ENCODE measurements at regions not wholly inside any gene's neighbourhood (a gene's known extent, or its start where the extent isn't known, plus 50 kb on each side); places are given as distances from the start of the nearest gene placed in this dataset.
"Not testable (repeated sequence)": the region's sequence is repeated elsewhere in the genome, so short reads cannot be mapped to it uniquely, and the experiment has no call there.

GRCh38 chr6:10343320-10343719 lies 71.6 kb downstream of the TFAP2A start:
- Mint-ChIP-seq H3K36me3 (no peaks in the 10 kb centered on the region), H3K27ac (no peak overlapping the region), H3K4me1 (ENCODE audit: low read depth) (no peaks in the 10 kb centered on the region), H3K4me3 (no peak overlapping the region), H3K9me3 (no peaks in the 10 kb centered on the region), H3K27me3 (no peaks in the 10 kb centered on the region)
- ChIA-PET CTCF (no interaction called here), POLR2A (no interaction called here)
- intact Hi-C loops (cut with micrococcal nuclease), result no loop called here
- DNase-seq, result no peak

DNA sequence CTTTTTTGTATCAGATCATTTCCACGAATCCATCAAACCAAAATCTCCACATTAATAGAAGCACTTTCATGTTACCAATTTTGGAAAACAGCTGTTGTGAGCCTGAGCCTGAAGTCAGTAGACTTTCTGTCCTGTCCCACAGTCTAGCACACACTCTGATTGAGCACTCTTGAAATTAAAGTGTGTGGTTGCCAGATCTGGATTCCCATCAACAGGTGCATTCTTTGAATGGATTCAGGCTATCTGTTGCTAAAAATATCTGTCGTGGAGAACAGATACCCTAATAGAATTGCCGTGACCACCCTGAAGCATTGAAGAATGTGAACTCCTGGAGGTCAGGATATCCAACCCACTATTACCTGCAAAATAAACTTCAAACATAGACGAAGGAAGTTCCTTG lies 73.3 kb downstream of the TFAP2A start:
- Mint-ChIP-seq H3K9me3 (no peaks in the 10 kb centered on the region), H3K4me1 (ENCODE audit: low read depth) (no peaks in the 10 kb centered on the region), H3K27me3 (peaks cover 1% of the 10 kb centered on the region), H3K4me3 (no peak overlapping the region), H3K27ac (no peak overlapping the region), H3K36me3 (no peaks in the 10 kb centered on the region)
- POLR2A ChIA-PET, result no interaction called here
- intact Hi-C loops (cut with micrococcal nuclease), result no loop called here
- CTCF ChIA-PET, result no interaction called here
- DNase-seq, result no peak

- POLR2A ChIA-PET, result no interaction called here
- H3K36me3 Mint-ChIP-seq, result no peaks in the 10 kb centered on the region
- peaks cover 1% of the 10 kb centered on the region for H3K27me3 Mint-ChIP-seq
- CTCF ChIA-PET, result no interaction called here
- no peak overlapping the region for H3K27ac Mint-ChIP-seq
- DNase-seq, result no peak
- no peaks in the 10 kb centered on the region for H3K9me3 Mint-ChIP-seq
- no peaks in the 10 kb centered on the region for H3K4me1 Mint-ChIP-seq (ENCODE audit: low read depth)
- no peak overlapping the region for H3K4me3 Mint-ChIP-seq
- intact Hi-C loops (cut with micrococcal nuclease), result no loop called here
These were observed 76.7 kb downstream of the TFAP2A start for GRCh38 chr6:10338151-10338550.

GRCh38 chr6:10337376-10337775 lies 77.5 kb downstream of the TFAP2A start:
- H3K4me1 Mint-ChIP-seq (ENCODE audit: low read depth); DNase-seq; H3K9me3 Mint-ChIP-seq; H3K4me3 Mint-ChIP-seq; POLR2A ChIA-PET; intact Hi-C loops (cut with micrococcal nuclease); CTCF ChIA-PET; H3K27me3 Mint-ChIP-seq; H3K36me3 Mint-ChIP-seq; H3K27ac Mint-ChIP-seq: not testable (repeated sequence)

- no peak for DNase-seq
- intact Hi-C loops (cut with micrococcal nuclease), result no loop called here
- CTCF ChIA-PET, result no interaction called here
These were observed 82.8 kb downstream of the TFAP2A start for GRCh38 chr6:10332111-10332510.

DNA sequence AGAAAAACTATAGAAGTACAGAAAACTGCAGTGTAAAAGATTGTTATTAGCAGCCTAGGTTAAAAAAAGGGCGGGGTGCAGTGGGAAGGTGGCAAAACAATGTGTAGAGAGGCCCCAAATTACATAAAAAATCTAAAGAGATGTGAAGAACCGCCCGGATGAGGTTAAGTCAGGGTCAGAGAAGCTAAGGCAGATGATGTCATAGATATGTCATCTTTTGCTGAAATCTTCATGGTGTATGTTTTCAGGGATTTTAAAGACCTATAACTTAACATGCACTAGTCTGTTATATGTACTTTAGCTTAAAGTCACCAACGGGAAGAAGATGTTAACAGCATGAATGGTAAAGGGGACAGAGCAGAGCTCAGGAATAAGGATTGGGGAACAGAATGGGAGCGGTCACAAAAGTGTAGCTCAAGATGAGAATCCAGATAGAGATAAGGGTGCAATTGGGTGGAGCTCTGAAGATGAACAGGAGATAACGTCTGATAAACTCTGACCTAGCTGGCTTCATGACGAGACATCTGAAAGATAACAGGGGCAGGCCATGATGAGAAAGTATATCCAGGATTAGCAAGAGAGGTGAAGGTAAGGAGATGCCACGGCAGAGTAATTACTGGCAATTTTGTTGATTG lies 83.4 kb downstream of the TFAP2A start:
- ChIA-PET POLR2A (no interaction called here), CTCF (no interaction called here)
- Mint-ChIP-seq H3K27me3 (peaks cover 3% of the 10 kb centered on the region), H3K4me1 (ENCODE audit: low read depth) (no peaks in the 10 kb centered on the region), H3K9me3 (no peaks in the 10 kb centered on the region), H3K27ac (no peak overlapping the region), H3K36me3 (no peaks in the 10 kb centered on the region), H3K4me3 (no peak overlapping the region)
- no peak for DNase-seq
- intact Hi-C loops (cut with micrococcal nuclease), result no loop called here

More at GRCh38 chr6:10332111-10332510, 82.8 kb downstream of the TFAP2A start:
- Mint-ChIP-seq H3K9me3 (no peaks in the 10 kb centered on the region), H3K36me3 (no peaks in the 10 kb centered on the region), H3K4me3 (no peak overlapping the region), H3K4me1 (ENCODE audit: low read depth) (no peaks in the 10 kb centered on the region), H3K27ac (no peak overlapping the region), H3K27me3 (peaks cover 5% of the 10 kb centered on the region)
- POLR2A ChIA-PET, result no interaction called here

- intact Hi-C loops (cut with micrococcal nuclease), result no loop called here
- Mint-ChIP-seq H3K4me1 (ENCODE audit: low read depth) (no peaks in the 10 kb centered on the region), H3K36me3 (no peaks in the 10 kb centered on the region), H3K4me3 (no peak overlapping the region), H3K9me3 (no peaks in the 10 kb centered on the region), H3K27ac (no peak overlapping the region), H3K27me3 (peaks cover 3% of the 10 kb centered on the region)
- ChIA-PET CTCF (no interaction called here), POLR2A (no interaction called here)
- no peak for DNase-seq
These were observed 84.4 kb downstream of the TFAP2A start for GRCh38 chr6:10330515-10330914.

GRCh38 chr6:10323018-10323417 lies 91.9 kb downstream of the TFAP2A start:
- CTCF ChIA-PET, result interaction anchor here (0.7 kb wide), 1 partner anchor 1870 kb away, joined by 3 read pairs; no protein-coding TSS in a partner anchor
- peaks cover 10% of the 10 kb centered on the region for H3K9me3 Mint-ChIP-seq
- intact Hi-C loops (cut with micrococcal nuclease), result no loop called here

GRCh38 chr6:10320291-10320690 lies 94.6 kb downstream of the TFAP2A start:
- peaks cover 10% of the 10 kb centered on the region for H3K9me3 Mint-ChIP-seq
- H3K4me1 Mint-ChIP-seq (ENCODE audit: low read depth), result no peaks in the 10 kb centered on the region
- no peak overlapping the region for H3K4me3 Mint-ChIP-seq
- H3K27ac Mint-ChIP-seq, result no peak overlapping the region
- intact Hi-C loops (cut with micrococcal nuclease), result no loop called here
- ChIA-PET POLR2A (no interaction called here), CTCF (no interaction called here)
- H3K27me3 Mint-ChIP-seq, result no peaks in the 10 kb centered on the region
- no peak for DNase-seq
- H3K36me3 Mint-ChIP-seq, result no peaks in the 10 kb centered on the region

More at GRCh38 chr6:10323018-10323417, 91.9 kb downstream of the TFAP2A start:
- Mint-ChIP-seq H3K4me3 (no peak overlapping the region), H3K27me3 (no peaks in the 10 kb centered on the region), H3K4me1 (ENCODE audit: low read depth) (no peaks in the 10 kb centered on the region), H3K27ac (no peak overlapping the region), H3K36me3 (no peaks in the 10 kb centered on the region)
- POLR2A ChIA-PET, result interaction anchor here (0.6 kb wide), 1 partner anchor 71 kb away, joined by 3 read pairs; no protein-coding TSS in a partner anchor
- DNase-seq, result no peak

DNA sequence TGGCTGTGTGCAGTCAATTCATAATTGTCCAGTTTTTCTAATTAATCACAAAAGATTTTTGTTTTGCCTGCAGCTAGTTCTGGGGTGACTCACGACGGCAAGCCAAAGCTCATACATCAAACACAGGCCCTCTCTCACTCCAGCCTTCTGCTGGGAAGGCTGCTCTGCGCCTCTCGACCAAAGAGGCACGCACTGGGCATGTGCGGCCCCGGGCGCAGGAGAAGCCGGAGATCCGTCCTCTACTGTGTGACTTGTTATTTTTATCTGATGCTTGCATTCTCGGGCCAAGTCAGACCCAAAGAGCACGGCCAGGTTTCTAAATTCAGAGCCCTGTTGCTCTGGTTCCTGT lies 98.5 kb downstream of the TFAP2A start:
- ChIA-PET CTCF (no interaction called here), POLR2A (no interaction called here)
- H3K27me3 Mint-ChIP-seq, result peaks cover 1% of the 10 kb centered on the region
- no peaks in the 10 kb centered on the region for H3K36me3 Mint-ChIP-seq
- no peak overlapping the region for H3K4me3 Mint-ChIP-seq
- peaks cover 10% of the 10 kb centered on the region for H3K9me3 Mint-ChIP-seq
- H3K4me1 Mint-ChIP-seq (ENCODE audit: low read depth), result no peaks in the 10 kb centered on the region
- intact Hi-C loops (cut with micrococcal nuclease), result no loop called here
- DNase-seq, result no peak
- H3K27ac Mint-ChIP-seq, result no peak overlapping the region

DNA sequence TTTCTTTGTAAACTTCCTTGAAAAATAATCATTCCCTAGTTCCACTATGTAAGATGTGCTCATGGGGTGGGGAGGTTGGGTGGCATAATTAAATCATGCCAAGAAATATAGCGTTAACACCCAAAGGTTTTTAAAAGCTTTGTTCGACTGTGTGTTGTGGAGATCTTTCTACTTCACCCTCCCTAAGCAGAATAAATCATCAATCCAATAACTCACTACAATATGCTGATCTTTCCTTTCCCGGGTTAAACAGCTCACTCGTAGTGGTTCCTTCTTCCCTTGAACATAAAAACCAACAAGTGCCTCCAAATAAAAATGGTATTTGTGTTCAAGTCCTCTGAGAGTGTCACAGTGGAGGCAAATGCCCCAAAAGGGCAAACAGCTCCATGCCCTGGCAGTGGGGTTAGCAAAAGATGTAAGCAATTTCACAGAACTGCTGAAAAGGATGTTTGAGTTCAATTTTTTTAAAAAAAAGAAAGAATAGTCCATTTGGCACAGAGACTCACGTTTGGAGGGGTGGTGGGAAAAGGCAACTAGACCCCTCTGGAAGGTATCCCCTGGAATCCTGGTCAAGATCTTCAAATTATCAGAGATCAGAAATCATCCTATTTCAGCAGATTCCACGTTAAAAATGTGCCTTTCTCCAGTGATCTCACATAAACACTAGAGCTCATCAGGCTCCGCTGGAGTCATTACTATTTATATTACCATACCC lies 99.1 kb downstream of the TFAP2A start:
- H3K9me3 Mint-ChIP-seq, result peaks cover 10% of the 10 kb centered on the region
- no peaks in the 10 kb centered on the region for H3K4me1 Mint-ChIP-seq (ENCODE audit: low read depth)
- ChIA-PET POLR2A (no interaction called here), CTCF (no interaction called here)
- intact Hi-C loops (cut with micrococcal nuclease), result no loop called here
- no peak overlapping the region for H3K4me3 Mint-ChIP-seq
- no peaks in the 10 kb centered on the region for H3K36me3 Mint-ChIP-seq
- H3K27ac Mint-ChIP-seq, result no peak overlapping the region
- no peak for DNase-seq
- peaks cover 1% of the 10 kb centered on the region for H3K27me3 Mint-ChIP-seq

- H3K27ac Mint-ChIP-seq, result no peak overlapping the region
- DNase-seq, result no peak
- CTCF ChIA-PET, result no interaction called here
- peaks cover 10% of the 10 kb centered on the region for H3K9me3 Mint-ChIP-seq
- H3K27me3 Mint-ChIP-seq, result peaks cover 1% of the 10 kb centered on the region
- POLR2A ChIA-PET, result no interaction called here
- intact Hi-C loops (cut with micrococcal nuclease), result no loop called here
- H3K36me3 Mint-ChIP-seq, result no peaks in the 10 kb centered on the region
- H3K4me1 Mint-ChIP-seq (ENCODE audit: low read depth), result no peaks in the 10 kb centered on the region
- no peak overlapping the region for H3K4me3 Mint-ChIP-seq
These were observed 99.8 kb downstream of the TFAP2A start for GRCh38 chr6:10315034-10315433.

DNA sequence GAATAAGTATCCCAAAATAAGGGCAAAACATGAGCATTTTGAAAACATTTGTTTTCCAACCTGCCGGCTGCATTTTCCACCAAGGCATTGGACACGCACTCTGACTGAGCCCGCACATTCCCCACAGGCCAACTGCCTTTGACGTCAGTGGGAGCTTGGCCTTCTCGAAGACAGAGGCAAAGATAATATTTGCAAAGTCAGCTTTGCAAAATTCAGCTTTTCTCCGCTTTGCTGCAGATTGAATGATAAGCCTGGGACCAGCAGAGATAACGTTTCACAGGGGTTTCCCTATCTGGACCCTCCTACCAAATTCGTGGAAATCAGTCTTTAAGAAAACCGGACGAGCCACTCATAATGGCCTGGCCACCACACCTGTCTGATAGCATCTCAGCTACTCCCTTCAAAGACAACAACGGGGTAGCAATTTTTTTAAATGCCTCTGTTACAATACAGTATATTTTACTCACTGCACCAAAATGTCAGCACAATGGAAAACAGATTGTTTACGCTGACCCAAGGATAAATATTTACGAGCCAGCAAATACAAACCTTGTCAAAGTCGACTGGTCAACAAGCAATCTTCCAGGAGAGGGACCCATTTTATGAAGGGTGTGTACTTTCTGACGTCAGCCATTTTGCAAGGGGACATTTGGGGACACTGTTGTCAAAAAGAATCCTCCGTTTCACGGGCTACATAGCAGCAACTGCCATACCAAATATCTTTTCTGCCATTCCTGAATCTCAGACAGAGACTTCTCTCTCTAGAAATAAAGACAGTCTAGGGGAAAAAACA lies 100.5 kb downstream of the TFAP2A start:
- intact Hi-C loops (cut with micrococcal nuclease), result no loop called here
- DNase-seq, result no peak
- H3K9me3 Mint-ChIP-seq, result peaks cover 7% of the 10 kb centered on the region

More for the DNA sequence above, 100.5 kb downstream of the TFAP2A start:
- no peak overlapping the region for H3K4me3 Mint-ChIP-seq
- no peaks in the 10 kb centered on the region for H3K36me3 Mint-ChIP-seq
- no peak overlapping the region for H3K27ac Mint-ChIP-seq
- CTCF ChIA-PET, result no interaction called here
- H3K27me3 Mint-ChIP-seq, result peaks cover 1% of the 10 kb centered on the region
- POLR2A ChIA-PET, result no interaction called here
- H3K4me1 Mint-ChIP-seq (ENCODE audit: low read depth), result no peaks in the 10 kb centered on the region

Data from activated CD4-positive, alpha-beta memory T cell treated with anti-CD3 and anti-CD28 coated beads for 36 hours (primary cell).